GM12878 (cell line): ENCODE measurements at regions not wholly inside any gene's neighbourhood (a gene's known extent, or its start where the extent isn't known, plus 50 kb on each side); places are given as distances from the start of the nearest gene placed in this dataset.

ENCODE experiments used
- ATAC-seq: fragments of 200-7000 bp; cut with Tn5 transposase; 3 replicates; pipeline ENCODE4 v1.9.1; 2020; ENCODE audit warnings: mild to moderate bottlenecking, moderate library complexity
- BruUV-seq: library from RNA; stranded (reverse); fragments of 400-500 nt; replicated peaks from 2 replicates; lab custom pipeline; 2021; lab: Mats Ljungman, UMichigan
- CTCF ChIA-PET: fragments of 300-600 bp; sonication (Branson Sonifier 250); formaldehyde crosslinking; extraction: SDS; loops from one replicate; lab custom pipeline; 2021; ENCODE audit warnings: inconsistent platforms; lab: Yijun Ruan, JAX
- POLR2A ChIA-PET: fragments of 350-600 bp; formaldehyde crosslinking; extraction: SDS; loops from one replicate; lab custom pipeline; 2021; ENCODE audit warnings: inconsistent platforms; lab: Charles Lee
- RAD21 ChIA-PET: fragments of 300-600 bp; sonication (Branson Sonifier 250); formaldehyde crosslinking; loops from one replicate; lab custom pipeline; 2023; ENCODE audit warnings: antibody characterized with exemption; ENCODE audit not compliant: unreplicated experiment; lab: Charles Lee
- SMC1A ChIA-PET: fragments of 300-600 bp; sonication (Branson Sonifier 250); formaldehyde crosslinking; loops from one replicate; lab custom pipeline; 2023; ENCODE audit not compliant: unreplicated experiment, uncharacterized antibody; lab: Charles Lee
- DNase-seq: peaks from one replicate; pipeline ENCODE4 v3.0.0-alpha.2; 2011; ENCODE audit warnings: low read depth, low spot score
- FAIRE-seq: peaks from 3 replicates; lab custom pipeline; 2011; peaks lifted over from hg19 to GRCh38; lab: Jason Lieb, UNC
- H2AFZ ChIP-seq: 2 replicates; pipeline ENCODE4 v1.6.0; 2011; ENCODE audit warnings: low read depth, low read length, control low read depth; ENCODE audit not compliant: control insufficient read depth
- H3K27ac ChIP-seq: 2 replicates; pipeline ENCODE4 v1.5.1; 2011; ENCODE audit warnings: control low read depth; ENCODE audit not compliant: control insufficient read depth, insufficient read depth
- H3K27me3 ChIP-seq, 2 experiments: replicated peaks in 1 of 2; 2 replicates each; pipeline versions ENCODE4 v1.6.0 to v1.6.1; 2011; ENCODE audit warnings: low read length in 1 of 2; ENCODE audit not compliant: control insufficient read depth in 2 of 2, insufficient read depth in 2 of 2
- H3K36me3 ChIP-seq, 2 experiments: 2 replicates each; pipeline ENCODE4 v1.5.1; 2011; ENCODE audit warnings: low read length in 1 of 2; ENCODE audit not compliant: control insufficient read depth in 2 of 2, insufficient read depth in 2 of 2
- H3K4me1 ChIP-seq: 2 replicates; pipeline ENCODE4 v1.6.1; 2011; ENCODE audit warnings: mild to moderate bottlenecking, low read length, moderate library complexity, mixed read lengths; ENCODE audit not compliant: control insufficient read depth, insufficient read depth
- H3K4me2 ChIP-seq: 2 replicates; pipeline ENCODE4 v1.6.0; 2011; ENCODE audit warnings: control low read depth; ENCODE audit not compliant: control insufficient read depth, insufficient read depth
- H3K4me3 ChIP-seq: fragments of 200-600 bp; sonication (generic); 2 replicates; pipeline ENCODE4 v1.5.1; 2016
- H3K79me2 ChIP-seq: 2 replicates; pipeline ENCODE4 v1.6.0; 2011; ENCODE audit warnings: low read length; ENCODE audit not compliant: control insufficient read depth, insufficient read depth
- H3K9ac ChIP-seq: 2 replicates; pipeline ENCODE4 v1.8.0; 2011; ENCODE audit warnings: low read length, control low read depth, mixed read lengths; ENCODE audit not compliant: control insufficient read depth, insufficient read depth
- H3K9me3 ChIP-seq: replicated peaks from 3 replicates; pipeline ENCODE4 v1.5.1; 2011; ENCODE audit warnings: mild to moderate bottlenecking, low read length; ENCODE audit not compliant: control insufficient read depth, insufficient read depth
- H4K20me1 ChIP-seq: 2 replicates; pipeline ENCODE4 v1.6.0; 2011; ENCODE audit not compliant: control insufficient read depth, insufficient read depth
- FOXK2 ChIP-seq: fragments of 450-650 bp; IDR thresholded peaks from 2 replicates; pipeline ENCODE4 v1.6.1; 2017; ENCODE audit warnings: mild to moderate bottlenecking, moderate library complexity
- MEF2A ChIP-seq: IDR thresholded peaks from 2 replicates; pipeline ENCODE4 v1.6.1; 2011; ENCODE audit warnings: low read depth, mild to moderate bottlenecking, low read length, moderate library complexity; ENCODE audit not compliant: insufficient read depth
- POLR2AphosphoS2 ChIP-seq: IDR thresholded peaks from 2 replicates; pipeline ENCODE4 v1.6.1; 2011; ENCODE audit warnings: low read depth, mild to moderate bottlenecking, low read length, improper control_type of control experiment, moderate library complexity
- RB1 ChIP-seq: fragments of 450-650 bp; formaldehyde crosslinking; IDR thresholded peaks from 2 replicates; pipeline ENCODE4 v1.6.1; 2017; ENCODE audit warnings: mild to moderate bottlenecking, borderline replicate concordance
- RELA ChIP-seq: fragments of 450-650 bp; IDR thresholded peaks from 2 replicates; pipeline ENCODE4 v1.8.0; 2014; ENCODE audit warnings: borderline replicate concordance; ENCODE audit not compliant: partially characterized antibody
- SMAD5 ChIP-seq: IDR thresholded peaks from 2 replicates; pipeline ENCODE4 v1.6.1; 2016; ENCODE audit warnings: antibody characterized with exemption, low read depth
- STAT3 ChIP-seq: IDR thresholded peaks from 2 replicates; pipeline ENCODE4 v1.6.1; 2011; ENCODE audit warnings: low read depth, low read length, improper control_type of control experiment
- TCF7 ChIP-seq: IDR thresholded peaks from 2 replicates; pipeline ENCODE4 v1.6.1; 2014; ENCODE audit warnings: antibody characterized with exemption, borderline replicate concordance
- YBX1 ChIP-seq: fragments of 450-650 bp; IDR thresholded peaks from 2 replicates; pipeline ENCODE4 v1.6.1; 2016; ENCODE audit warnings: antibody characterized with exemption
- ZNF24 ChIP-seq: fragments of 450-650 bp; IDR thresholded peaks from 2 replicates; pipeline ENCODE4 v1.6.1; 2017; ENCODE audit warnings: antibody characterized with exemption, mild to moderate bottlenecking
- ZNF592 ChIP-seq: fragments of 450-650 bp; IDR thresholded peaks from 2 replicates; pipeline ENCODE4 v1.6.1; 2017; ENCODE audit warnings: mild to moderate bottlenecking, moderate library complexity
- WGBS: methylation state at CpG from one replicate; pipeline ENCODE4 v1.1.6; 2016; ENCODE audit warnings: low lambda C conversion rate; ENCODE audit not compliant: insufficient replicate concordance, insufficient coverage; ENCODE audit errors: missing lambda C conversion rate; 5-methylcytosine and 5-hydroxymethylcytosine counted together
- in situ Hi-C: fragments of 300-500 bp; cut with MboI; formaldehyde crosslinking; loops from 9 replicates; pipeline ENCODE4 v1.14.3; 2018; ENCODE audit warnings: mixed read lengths
- intact Hi-C: fragments of 100-400 bp; cut with micrococcal nuclease; formaldehyde crosslinking; loops from one replicate; pipeline ENCODE4 v1.14.2; 2022; ENCODE audit not compliant: unreplicated experiment

DNA sequence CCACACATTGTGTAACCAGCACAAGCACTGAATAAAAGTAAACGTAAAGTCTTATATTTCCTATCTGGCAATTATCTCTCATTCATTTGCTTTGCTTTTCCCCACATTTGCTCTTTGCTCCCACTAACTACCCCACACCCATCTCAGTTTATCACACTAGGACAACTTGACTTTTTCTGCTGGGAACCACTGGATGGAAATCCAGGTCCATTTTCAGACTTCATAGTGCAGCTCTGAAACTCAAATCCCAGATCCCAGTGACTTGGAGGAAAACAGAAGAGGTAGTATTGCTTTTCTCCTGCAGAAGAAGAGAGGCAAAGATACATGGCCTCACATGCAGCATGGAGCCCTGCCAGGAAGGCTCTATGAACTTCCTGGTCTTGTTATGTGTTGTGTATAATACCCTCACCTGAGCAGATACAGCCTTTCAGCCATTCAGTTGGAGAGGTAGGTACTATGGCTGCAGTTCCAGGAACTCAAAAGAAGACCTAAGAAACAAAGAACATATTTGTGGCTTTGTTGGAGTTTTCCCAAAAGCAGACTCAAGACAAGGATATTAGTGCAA lies 90.0 kb upstream of the NIPBL start:
- no peak for FAIRE-seq
- TF ChIP-seq SMAD5 (no peak), RB1 (no peak), YBX1 (no peak), STAT3 (no peak), RELA (no peak), FOXK2 (no peak), POLR2AphosphoS2 (no peak), ZNF24 (no peak), TCF7 (no peak), ZNF592 (no peak), MEF2A (no peak)
- ChIA-PET CTCF (interaction anchor here (1.1 kb wide), 1 partner anchor 47 kb away, joined by 4 read pairs; no protein-coding TSS in a partner anchor), POLR2A (no interaction called here), RAD21 (no interaction called here), SMC1A (no interaction called here)
- Histone ChIP-seq H3K27ac (no peak overlapping the region), H3K4me1 (no peaks in the 10 kb centered on the region), H3K9me3 (no peaks in the 10 kb centered on the region), H3K4me2 (no peak overlapping the region), H3K9ac (no peak overlapping the region), H4K20me1 (no peaks in the 10 kb centered on the region), H3K27me3 (no peaks in the 10 kb centered on the region; a peak in 1 of 4 replicates), H3K4me3 (no peak overlapping the region), H3K79me2 (no peaks in the 10 kb centered on the region), H3K36me3 (no peaks in the 10 kb centered on the region), H2AFZ (no peak overlapping the region)
- ATAC-seq: no peak
- DNase-seq: no peak
- 80% methylated on average over 1 of the region's 1 CpG for WGBS
- no TSS peak for BruUV-seq
- intact Hi-C loops (no loop called here), in situ Hi-C loops (no loop called here)
